ENCODE measurements at regions not wholly inside any gene's neighbourhood (a gene's known extent, or its start where the extent isn't known, plus 50 kb on each side); places are given as distances from the start of the nearest gene placed in this dataset.

GRCh38 chr2:28697602-28698149, 54.0 kb upstream of the PPP1CB start:
- H3K9me3 ChIP-seq (replicated peaks; ENCODE audit: control insufficient read depth, insufficient read depth, low read length) = no peaks in the 10 kb centered on the region
- TF ChIP-seq POLR2AphosphoS5 (IDR thresholded peaks at IDR 0.05; ENCODE audit: insufficient read depth, low read depth, low read length) (no peak), POLR2A (IDR thresholded peaks at IDR 0.05; ENCODE audit: low read depth, low read length) (no peak), JUN (IDR thresholded peaks at IDR 0.05; ENCODE audit: borderline replicate concordance, insufficient read depth, insufficient read length, low read depth) (no peak), CTCF (IDR thresholded peaks at IDR 0.05; ENCODE audit: extremely low read depth in 1 of 2, insufficient read depth in 1 of 2, low read depth in 1 of 2, low read length in 2 of 2) (no peak)
- TF ChIP-seq, protein P1, sequence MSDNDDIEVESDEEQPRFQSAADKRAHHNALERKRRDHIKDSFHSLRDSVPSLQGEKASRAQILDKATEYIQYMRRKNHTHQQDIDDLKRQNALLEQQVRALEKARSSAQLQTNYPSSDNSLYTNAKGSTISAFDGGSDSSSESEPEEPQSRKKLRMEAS (IDR thresholded peaks at IDR 0.05; ENCODE audit: insufficient read depth, insufficient read length) = no peak
- H3K9me1 ChIP-seq (replicated peaks; ENCODE audit: control insufficient read depth, extremely low read depth, insufficient read depth, low read length) = no peaks in the 10 kb centered on the region
- ChIA-PET POLR2A (no interaction called here), CTCF (no interaction called here)
- no peaks in the 10 kb centered on the region for H3K36me3 ChIP-seq (ENCODE audit: control insufficient read depth in 2 of 2, extremely low read depth in 1 of 2, insufficient read depth in 2 of 2, low read length in 2 of 2)
- H3K27me3 ChIP-seq (ENCODE audit: control insufficient read depth in 2 of 2, insufficient read depth in 2 of 2, low read length in 2 of 2) = no peaks in the 10 kb centered on the region
- no peak overlapping the region for H3K4me3 ChIP-seq (replicated peaks in 1 of 3; ENCODE audit: insufficient read depth in 1 of 3, low read depth in 1 of 3, low read length in 3 of 3)
- H3K9ac ChIP-seq (replicated peaks; ENCODE audit: extremely low read depth, insufficient read depth, low read length) = no peak overlapping the region
- H2AFZ ChIP-seq (ENCODE audit: low read depth, low read length) = no peak overlapping the region
- H3K4me2 ChIP-seq (ENCODE audit: insufficient read depth, low read length) = no peak overlapping the region
- intact Hi-C loops (cut with micrococcal nuclease) = no loop called here
- no peak for DNase-seq (ENCODE audit: low read depth, low spot score)
- H3K27ac ChIP-seq (ENCODE audit: insufficient read depth, low read depth, low read length) = no peak overlapping the region
- H4K20me1 ChIP-seq (replicated peaks; ENCODE audit: control insufficient read depth, extremely low read depth, insufficient read depth, low read length) = no peaks in the 10 kb centered on the region
- no peaks in the 10 kb centered on the region for H3K79me2 ChIP-seq (ENCODE audit: control insufficient read depth, insufficient read depth, low read length)
- H3K4me1 ChIP-seq (ENCODE audit: control insufficient read depth, extremely low read depth, insufficient read depth, low read length) = no peaks in the 10 kb centered on the region
- no TSS peak for BruUV-seq (replicated peaks)
- dilution Hi-C loops (cut with MboI; ENCODE audit: extremely low pct_ligation_motif_present, low sequenced_read_pairs) = no loop called here
- no peak for FAIRE-seq

- H4K20me1 ChIP-seq (replicated peaks; ENCODE audit: control insufficient read depth, extremely low read depth, insufficient read depth, low read length) = no peaks in the 10 kb centered on the region
- H3K4me2 ChIP-seq (ENCODE audit: insufficient read depth, low read length) = no peak overlapping the region
- DNase-seq (ENCODE audit: low read depth, low spot score) (no peak), FAIRE-seq (no peak)
- H3K36me3 ChIP-seq (ENCODE audit: control insufficient read depth in 2 of 2, extremely low read depth in 1 of 2, insufficient read depth in 2 of 2, low read length in 2 of 2) = no peaks in the 10 kb centered on the region
- TF ChIP-seq FOS (IDR thresholded peaks at IDR 0.05; ENCODE audit: borderline replicate concordance, insufficient read depth, low read length) = no peak
- no peak for TF ChIP-seq POLR2A (IDR thresholded peaks at IDR 0.05; ENCODE audit: low read depth, low read length)
- no peak for TF ChIP-seq EZH2 (IDR thresholded peaks at IDR 0.05; ENCODE audit: borderline replicate concordance, low read depth, low read length, severe bottlenecking)
- no peak for TF ChIP-seq POLR2AphosphoS5 (IDR thresholded peaks at IDR 0.05; ENCODE audit: insufficient read depth, low read depth, low read length)
- TF ChIP-seq, protein P1 (IDR thresholded peaks at IDR 0.05; ENCODE audit: insufficient read depth, insufficient read length) = no peak
- no peak for TF ChIP-seq GATA2 (IDR thresholded peaks at IDR 0.05; ENCODE audit: insufficient read depth, insufficient read length, low read depth, low read length)
- TF ChIP-seq CTCF (IDR thresholded peaks at IDR 0.05; ENCODE audit: extremely low read depth in 1 of 2, insufficient read depth in 1 of 2, low read depth in 1 of 2, low read length in 2 of 2) = no peak
- no peaks in the 10 kb centered on the region for H3K4me1 ChIP-seq (ENCODE audit: control insufficient read depth, extremely low read depth, insufficient read depth, low read length)
- dilution Hi-C loops (cut with MboI; ENCODE audit: extremely low pct_ligation_motif_present, low sequenced_read_pairs) (no loop called here), intact Hi-C loops (cut with micrococcal nuclease) (no loop called here)
- POLR2A ChIA-PET = no interaction called here
- H2AFZ ChIP-seq (ENCODE audit: low read depth, low read length) = no peak overlapping the region
- no peak overlapping the region for H3K9ac ChIP-seq (replicated peaks; ENCODE audit: extremely low read depth, insufficient read depth, low read length)
- H3K4me3 ChIP-seq (replicated peaks in 1 of 3; ENCODE audit: insufficient read depth in 1 of 3, low read depth in 1 of 3, low read length in 3 of 3) = no peak overlapping the region
- BruUV-seq (replicated peaks) = no TSS peak
- CTCF ChIA-PET = no interaction called here
- no peaks in the 10 kb centered on the region for H3K27me3 ChIP-seq (ENCODE audit: control insufficient read depth in 2 of 2, insufficient read depth in 2 of 2, low read length in 2 of 2)
- H3K27ac ChIP-seq (ENCODE audit: insufficient read depth, low read depth, low read length) = no peak overlapping the region
- H3K79me2 ChIP-seq (ENCODE audit: control insufficient read depth, insufficient read depth, low read length) = no peaks in the 10 kb centered on the region
- no peaks in the 10 kb centered on the region for H3K9me1 ChIP-seq (replicated peaks; ENCODE audit: control insufficient read depth, extremely low read depth, insufficient read depth, low read length)
- H3K9me3 ChIP-seq (replicated peaks; ENCODE audit: control insufficient read depth, insufficient read depth, low read length) = no peaks in the 10 kb centered on the region
Measured at GRCh38 chr2:28698545-28698944, 53.1 kb upstream of the PPP1CB start.
